HG03066 (cell line): ENCODE measurements at regions not wholly inside any gene's neighbourhood (a gene's known extent, or its start where the extent isn't known, plus 50 kb on each side); places are given as distances from the start of the nearest gene placed in this dataset.
"Not testable (repeated sequence)": the region's sequence is repeated elsewhere in the genome, so short reads cannot be mapped to it uniquely, and the experiment has no call there.

Experiments
- ATAC-seq: cut with Tn5 transposase; IDR thresholded peaks from one replicate; pipeline ENCODE4 v1.9.1; 2021; ENCODE audit warnings: low read depth; ENCODE audit not compliant: unreplicated experiment

- no peak for ATAC-seq
Observed at GRCh38 chr4:149870008-149870407, 54.4 kb upstream of the IQCM start.

- no peak for ATAC-seq
Observed at GRCh38 chr4:149881744-149882143, 66.1 kb upstream of the IQCM start.

GRCh38 chr4:149882251-149882650 is 66.6 kb upstream of the IQCM start:
- no peak for ATAC-seq

GRCh38 chr4:149884046-149884445 is 68.4 kb upstream of the IQCM start:
- ATAC-seq: no peak

GRCh38 chr4:149884529-149885181 is 69.0 kb upstream of the IQCM start:
- ATAC-seq: no peak

GRCh38 chr4:149885896-149886295 is 70.3 kb upstream of the IQCM start:
- ATAC-seq: no peak

GRCh38 chr4:149886786-149887490 is 71.3 kb upstream of the IQCM start:
- no peak for ATAC-seq

- no peak for ATAC-seq
Observed at GRCh38 chr4:149889991-149890390, 74.3 kb upstream of the IQCM start.

GRCh38 chr4:149890531-149890930 is 74.9 kb upstream of the IQCM start:
- ATAC-seq: no peak

GRCh38 chr4:149891426-149891825 is 75.8 kb upstream of the IQCM start:
- ATAC-seq: no peak

- no peak for ATAC-seq
Observed at GRCh38 chr4:149896432-149896831, 80.8 kb upstream of the IQCM start.

- no peak for ATAC-seq
Observed at GRCh38 chr4:149897783-149898182, 82.1 kb upstream of the IQCM start.

GRCh38 chr4:149901128-149901527 is 85.5 kb upstream of the IQCM start:
- no peak for ATAC-seq

- ATAC-seq: no peak
Observed at GRCh38 chr4:149902242-149902641, 86.6 kb upstream of the IQCM start.

- ATAC-seq: no peak
Observed at GRCh38 chr4:149910177-149910576, 94.5 kb upstream of the IQCM start.

GRCh38 chr4:149910604-149911350 is 95.1 kb upstream of the IQCM start:
- no peak for ATAC-seq

GRCh38 chr4:149911354-149911753 is 95.7 kb upstream of the IQCM start:
- no peak for ATAC-seq

- no peak for ATAC-seq
Observed at GRCh38 chr4:149912000-149912399, 96.4 kb upstream of the IQCM start.

- peak; percentile 75 for ATAC-seq
Observed at GRCh38 chr4:149914119-149915115, 98.8 kb upstream of the IQCM start.

GRCh38 chr4:149915735-149916134 is 100.1 kb upstream of the IQCM start:
- not testable (repeated sequence) for ATAC-seq
